ENCODE measurements at regions not wholly inside any gene's neighbourhood (a gene's known extent, or its start where the extent isn't known, plus 50 kb on each side); places are given as distances from the start of the nearest gene placed in this dataset.
"Not testable (repeated sequence)": the region's sequence is repeated elsewhere in the genome, so short reads cannot be mapped to it uniquely, and the experiment has no call there.

DNA sequence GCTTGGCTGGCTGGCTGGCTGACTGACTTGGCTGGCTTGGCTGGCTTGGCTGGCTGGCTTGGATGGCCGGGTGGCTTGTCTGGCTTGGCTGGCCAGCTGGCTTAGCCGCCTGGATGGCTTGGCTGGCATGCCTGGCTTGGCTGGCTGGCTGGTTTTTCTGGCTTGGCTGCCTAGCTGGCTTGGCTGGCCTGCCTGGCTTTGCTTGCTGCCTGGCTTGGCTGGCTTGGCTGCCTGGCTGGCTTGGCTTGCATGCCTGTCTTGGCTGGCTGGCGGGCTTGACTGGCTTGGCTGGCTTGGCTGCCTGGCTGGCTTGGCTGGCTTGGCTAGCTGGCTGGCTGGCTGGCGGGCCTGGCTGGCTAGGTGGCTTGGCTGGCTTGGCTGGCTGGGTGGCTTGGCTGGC, 2830.5 kb downstream of the RPIA start:
- H3K36me3 ChIP-seq; H3K27me3 ChIP-seq; H3K4me3 ChIP-seq; H3K9me3 ChIP-seq; H3K27ac ChIP-seq; H3K4me1 ChIP-seq; DNase-seq (ENCODE audit: low spot score): not testable (repeated sequence)

DNA sequence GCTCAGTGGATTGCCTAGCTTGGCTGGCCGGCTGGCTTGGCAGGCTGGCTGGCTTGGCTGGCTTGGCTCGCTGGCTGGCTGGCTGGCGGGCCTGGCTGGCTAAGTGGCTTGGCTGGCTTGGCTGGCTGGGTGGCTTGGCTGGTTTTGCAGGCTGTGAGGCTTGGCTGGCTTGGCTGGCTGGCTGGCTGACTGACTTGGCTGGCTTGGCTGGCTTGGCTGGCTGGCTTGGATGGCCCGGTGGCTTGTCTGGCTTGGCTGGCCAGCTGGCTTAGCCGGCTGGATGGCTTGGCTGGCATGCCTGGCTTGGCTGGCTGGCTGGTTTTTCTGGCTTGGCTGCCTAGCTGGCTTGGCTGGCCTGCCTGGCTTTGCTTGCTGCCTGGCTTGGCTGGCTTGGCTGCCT, 2831.4 kb downstream of the RPIA start:
- not testable (repeated sequence) for H3K9me3 ChIP-seq; H3K27me3 ChIP-seq; H3K36me3 ChIP-seq; DNase-seq (ENCODE audit: low spot score); H3K4me1 ChIP-seq; H3K4me3 ChIP-seq; H3K27ac ChIP-seq

DNA sequence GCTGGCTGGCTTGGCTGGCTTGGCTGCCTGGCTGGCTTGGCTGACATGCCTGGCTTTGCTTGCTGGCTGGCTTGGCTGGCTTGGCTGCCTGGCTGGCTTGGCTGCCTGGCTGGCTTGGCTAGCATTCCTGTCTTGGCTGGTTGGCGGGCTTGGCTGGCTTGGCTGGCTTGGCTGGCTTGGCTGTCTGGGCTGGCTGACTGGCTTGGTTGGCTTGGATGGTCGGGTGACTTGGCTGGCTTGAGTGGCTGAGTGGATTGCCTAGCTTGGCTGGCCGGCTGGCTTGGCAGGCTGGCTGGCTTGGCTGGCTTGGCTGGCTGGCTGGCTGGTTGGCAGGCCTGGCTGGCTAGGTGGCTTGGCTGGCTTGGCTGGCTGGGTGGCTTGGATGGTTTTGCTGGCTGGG, 2832.3 kb downstream of the RPIA start:
- DNase-seq (ENCODE audit: low spot score), result not testable (repeated sequence)

DNA sequence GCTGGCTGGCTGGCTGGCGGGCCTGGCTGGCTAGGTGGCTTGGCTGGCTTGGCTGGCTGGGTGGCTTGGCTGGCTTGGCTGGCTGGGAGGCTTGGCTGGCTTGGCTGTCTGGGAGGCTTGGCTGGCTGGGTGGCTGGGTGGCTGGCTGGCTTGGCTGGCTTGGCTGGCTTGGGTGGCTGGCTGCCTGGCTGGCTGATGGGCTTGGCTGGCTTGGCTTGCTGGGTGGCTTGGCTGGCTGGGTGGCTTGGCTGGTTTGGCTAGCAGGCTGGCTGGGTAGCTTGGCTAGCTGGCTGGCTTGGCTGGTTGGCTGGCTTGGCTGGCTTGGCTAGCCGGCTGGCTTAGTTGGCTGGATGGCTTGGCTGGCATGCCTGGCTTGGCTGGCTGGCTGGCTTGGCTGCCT, 2834.1 kb downstream of the RPIA start:
- DNase-seq (ENCODE audit: low spot score); H3K9me3 ChIP-seq; H3K4me1 ChIP-seq; H3K36me3 ChIP-seq; H3K4me3 ChIP-seq; H3K27ac ChIP-seq; H3K27me3 ChIP-seq: not testable (repeated sequence)

More for the DNA sequence above, 2832.3 kb downstream of the RPIA start:
- not testable (repeated sequence) for H3K27ac ChIP-seq, H3K4me3 ChIP-seq, H3K9me3 ChIP-seq, H3K4me1 ChIP-seq, H3K27me3 ChIP-seq, H3K36me3 ChIP-seq

DNA sequence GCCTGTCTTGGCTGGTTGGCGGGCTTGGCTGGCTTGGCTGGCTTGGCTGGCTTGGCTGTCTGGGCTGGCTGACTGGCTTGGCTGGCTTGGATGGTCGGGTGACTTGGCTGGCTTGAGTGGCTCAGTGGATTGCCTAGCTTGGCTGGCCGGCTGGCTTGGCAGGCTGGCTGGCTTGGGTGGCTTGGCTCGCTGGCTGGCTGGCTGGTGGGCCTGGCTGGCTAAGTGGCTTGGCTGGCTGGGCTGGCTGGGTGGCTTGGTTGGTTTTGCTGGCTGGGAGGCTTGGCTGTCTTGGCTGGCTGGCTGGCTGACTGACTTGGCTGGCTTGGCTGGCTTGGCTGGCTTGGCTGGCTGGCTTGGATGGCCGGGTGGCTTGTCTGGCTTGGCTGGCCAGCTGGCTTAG, 2834.6 kb downstream of the RPIA start:
- H3K4me1 ChIP-seq; DNase-seq (ENCODE audit: low spot score); H3K4me3 ChIP-seq; H3K9me3 ChIP-seq; H3K36me3 ChIP-seq; H3K27ac ChIP-seq; H3K27me3 ChIP-seq: not testable (repeated sequence)

DNA sequence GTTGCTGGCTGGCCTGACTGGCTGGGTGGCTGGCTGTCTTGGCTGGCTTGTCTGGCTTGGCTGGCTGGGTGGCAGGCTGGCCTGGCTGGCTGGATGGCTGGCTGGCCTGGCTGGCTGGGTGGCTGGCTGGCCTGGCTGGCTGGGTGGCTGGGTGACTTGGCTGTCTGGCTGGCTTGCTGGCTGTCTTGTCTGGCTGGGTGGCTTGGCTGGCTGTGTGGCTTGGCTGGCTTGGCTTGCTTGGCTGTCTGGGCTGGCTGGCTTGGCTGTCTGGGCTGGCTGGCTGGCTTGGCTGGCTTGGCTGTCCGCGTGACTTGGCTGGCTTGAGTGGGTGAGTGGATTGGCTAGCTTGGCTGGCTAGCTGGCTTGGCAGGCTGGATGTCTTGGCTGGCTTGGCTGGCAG, 2835.6 kb downstream of the RPIA start:
- not testable (repeated sequence) for DNase-seq (ENCODE audit: low spot score); H3K36me3 ChIP-seq; H3K27me3 ChIP-seq; H3K4me3 ChIP-seq; H3K27ac ChIP-seq; H3K4me1 ChIP-seq; H3K9me3 ChIP-seq

DNA sequence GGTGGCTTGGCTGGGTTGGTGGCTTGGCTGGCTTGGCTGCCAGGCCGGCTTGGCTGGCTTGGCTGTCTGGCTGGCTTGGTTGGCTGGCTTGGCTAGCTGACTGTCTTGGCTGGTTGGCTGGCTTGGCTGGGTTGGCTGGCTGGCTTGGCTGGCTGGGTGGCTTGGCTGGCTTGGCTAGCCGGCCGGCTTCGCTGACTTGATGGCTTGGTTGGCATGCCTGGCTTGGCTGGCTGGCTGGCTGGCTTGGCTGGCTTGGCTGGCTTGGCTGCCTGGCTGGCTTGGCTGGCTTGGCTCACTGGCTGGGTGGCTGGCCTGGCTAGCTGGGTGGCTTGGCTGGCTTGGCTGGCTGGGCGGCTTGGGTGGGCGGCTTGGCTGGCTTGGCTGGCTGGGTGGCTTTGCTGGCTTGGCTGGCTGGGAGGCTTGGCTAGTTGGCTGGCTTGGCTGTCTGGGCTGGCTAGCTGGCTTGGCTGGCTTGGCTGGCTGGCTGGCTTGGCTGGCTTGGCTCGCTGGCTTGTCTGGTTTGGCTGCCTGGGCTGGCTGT, 2836.1 kb downstream of the RPIA start:
- H3K27me3 ChIP-seq; DNase-seq (ENCODE audit: low spot score); H3K4me1 ChIP-seq; H3K9me3 ChIP-seq; H3K27ac ChIP-seq; H3K4me3 ChIP-seq; H3K36me3 ChIP-seq: not testable (repeated sequence)

DNA sequence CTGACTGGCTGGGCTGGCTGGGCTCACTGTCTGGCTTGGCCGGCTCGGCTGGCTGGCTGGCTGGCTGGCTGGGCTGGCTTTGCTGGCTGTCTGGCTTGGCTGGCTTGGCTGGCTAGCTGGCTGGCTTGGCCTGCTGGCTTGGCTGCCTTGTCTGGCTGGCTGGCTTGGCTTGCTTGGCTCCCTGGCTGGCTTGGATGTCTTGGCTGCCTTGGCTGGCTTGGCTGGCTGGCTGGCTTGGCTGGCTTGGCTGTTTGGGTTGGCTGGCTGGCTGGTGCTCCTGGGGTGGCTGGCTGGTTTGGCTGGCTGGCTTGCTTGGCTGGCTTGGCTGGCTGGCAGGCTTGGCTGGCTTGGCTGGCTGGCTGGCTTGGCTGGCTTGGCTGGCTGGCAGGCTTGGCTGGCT, 2836.9 kb downstream of the RPIA start:
- H3K4me3 ChIP-seq; DNase-seq (ENCODE audit: low spot score); H3K36me3 ChIP-seq; H3K4me1 ChIP-seq; H3K27me3 ChIP-seq; H3K27ac ChIP-seq; H3K9me3 ChIP-seq: not testable (repeated sequence)

DNA sequence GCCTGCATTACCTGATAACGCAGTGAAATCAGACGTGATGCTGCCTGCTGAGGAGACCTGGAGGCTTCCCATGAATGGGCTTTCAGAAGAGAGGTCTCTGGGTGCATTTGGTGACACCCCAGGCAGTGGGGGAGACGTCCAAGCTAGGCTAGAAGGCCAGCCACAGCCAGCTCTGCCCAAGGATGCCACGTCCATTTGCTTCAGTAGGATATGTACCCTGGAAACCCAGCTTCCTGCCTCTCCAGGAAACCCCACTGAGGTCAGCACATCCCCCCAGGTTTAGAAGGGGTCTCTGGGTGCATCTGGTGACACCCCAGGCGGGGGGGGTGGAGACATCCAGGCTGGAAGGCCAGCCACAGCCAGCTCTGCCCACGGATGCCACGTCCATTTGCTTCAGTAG, 2844.6 kb downstream of the RPIA start:
- H3K27me3 ChIP-seq; H3K27ac ChIP-seq; H3K36me3 ChIP-seq; H3K4me3 ChIP-seq; DNase-seq (ENCODE audit: low spot score); H3K9me3 ChIP-seq; H3K4me1 ChIP-seq: not testable (repeated sequence)

DNA sequence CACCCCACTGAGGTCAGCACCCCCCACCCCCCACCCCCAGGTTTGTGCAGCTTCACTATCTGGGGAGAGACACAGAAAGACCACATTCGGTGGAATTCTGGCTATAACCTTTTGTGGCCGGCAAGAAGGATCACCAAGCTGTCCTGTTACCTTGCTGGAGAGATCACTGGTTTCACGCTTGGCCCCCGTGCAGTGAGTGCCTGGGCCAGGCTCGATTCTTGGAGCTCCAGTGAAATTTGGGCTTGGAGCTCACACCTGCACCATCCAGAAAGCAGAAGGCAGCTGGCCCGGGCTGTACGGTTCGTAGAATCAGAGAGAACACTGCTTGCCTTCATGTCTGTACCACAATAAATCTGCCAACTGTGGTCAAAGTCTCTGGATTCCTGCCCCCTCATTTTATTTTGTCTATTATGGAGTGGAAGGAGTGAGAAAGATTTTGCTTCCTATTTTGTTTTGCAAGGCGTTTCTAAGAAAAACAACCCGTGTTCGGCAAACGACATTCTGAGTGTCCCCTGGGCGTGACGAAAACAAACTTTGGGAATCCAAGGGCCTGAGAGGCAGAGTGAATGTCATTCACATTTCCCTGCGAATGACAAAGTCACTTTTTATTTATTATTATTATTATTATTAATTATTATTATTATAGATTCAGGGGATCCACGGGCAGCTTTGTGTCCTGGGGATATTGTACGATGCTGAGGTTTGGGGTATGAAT, 2845.2 kb downstream of the RPIA start:
- H3K27ac ChIP-seq; DNase-seq (ENCODE audit: low spot score); H3K4me3 ChIP-seq; H3K4me1 ChIP-seq; H3K27me3 ChIP-seq; H3K36me3 ChIP-seq; H3K9me3 ChIP-seq: not testable (repeated sequence)

DNA sequence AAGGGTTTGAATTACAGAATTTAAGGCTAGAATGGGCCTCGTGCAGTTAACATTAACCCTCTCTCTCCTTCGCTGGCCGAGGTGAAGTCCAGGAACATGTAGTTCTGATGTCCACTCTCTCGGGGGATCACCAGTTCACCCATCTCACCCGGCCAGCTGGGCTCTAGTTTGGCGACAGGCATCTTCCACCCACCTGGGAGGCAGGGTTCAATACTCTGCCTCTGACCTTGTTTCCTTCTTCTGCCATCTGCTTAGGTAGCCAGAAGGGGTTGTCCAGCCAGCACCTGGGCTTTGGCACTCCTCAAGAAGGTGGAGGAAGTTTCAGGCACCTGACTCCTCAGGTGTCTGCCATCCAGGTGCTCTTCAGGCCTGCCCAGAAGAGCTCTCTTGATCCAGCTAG, 2857.8 kb downstream of the RPIA start:
- H3K4me3 ChIP-seq, H3K9me3 ChIP-seq, H3K27me3 ChIP-seq, H3K27ac ChIP-seq, H3K36me3 ChIP-seq, H3K4me1 ChIP-seq: not testable (repeated sequence)
- DNase-seq (ENCODE audit: low spot score), result peak; percentile 55

DNA sequence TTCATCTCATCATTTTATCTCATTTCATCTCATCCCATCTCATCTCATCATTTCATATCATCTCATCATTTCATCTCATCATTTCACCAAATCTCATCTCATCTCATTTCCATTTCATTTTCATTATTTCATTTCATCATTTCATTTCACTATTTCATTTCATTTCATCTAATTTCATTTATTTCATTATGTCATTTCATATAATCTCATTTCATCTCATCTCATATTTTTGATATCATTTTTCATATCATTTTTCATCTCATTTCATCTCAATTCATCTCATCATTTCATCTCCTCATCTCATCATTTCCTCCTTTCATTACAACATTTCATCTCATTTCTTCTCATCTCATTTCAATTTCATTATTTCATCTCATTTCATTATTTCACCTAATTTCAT, 2866.8 kb downstream of the RPIA start:
- not testable (repeated sequence) for H3K4me3 ChIP-seq; DNase-seq (ENCODE audit: low spot score); H3K4me1 ChIP-seq; H3K9me3 ChIP-seq; H3K36me3 ChIP-seq; H3K27ac ChIP-seq; H3K27me3 ChIP-seq

DNA sequence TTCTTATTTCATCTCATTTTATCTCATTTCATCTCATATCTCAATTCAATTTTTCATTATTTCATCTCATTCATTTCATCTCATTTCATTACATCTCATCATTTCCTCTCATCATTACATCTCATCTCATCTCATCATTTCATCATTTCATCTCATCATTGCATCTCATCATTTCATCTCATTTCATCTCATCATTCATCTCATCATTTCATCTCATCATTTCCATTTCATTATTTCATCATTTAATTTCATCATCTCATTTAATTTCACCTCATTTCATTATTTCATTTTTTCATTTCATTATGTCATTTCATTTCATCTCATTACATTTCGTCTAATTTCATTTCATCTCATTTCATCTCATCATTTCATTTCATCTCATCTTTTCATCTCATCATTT, 2867.8 kb downstream of the RPIA start:
- not testable (repeated sequence) for H3K9me3 ChIP-seq; H3K27me3 ChIP-seq; H3K4me1 ChIP-seq; H3K4me3 ChIP-seq; H3K27ac ChIP-seq; DNase-seq (ENCODE audit: low spot score); H3K36me3 ChIP-seq

DNA sequence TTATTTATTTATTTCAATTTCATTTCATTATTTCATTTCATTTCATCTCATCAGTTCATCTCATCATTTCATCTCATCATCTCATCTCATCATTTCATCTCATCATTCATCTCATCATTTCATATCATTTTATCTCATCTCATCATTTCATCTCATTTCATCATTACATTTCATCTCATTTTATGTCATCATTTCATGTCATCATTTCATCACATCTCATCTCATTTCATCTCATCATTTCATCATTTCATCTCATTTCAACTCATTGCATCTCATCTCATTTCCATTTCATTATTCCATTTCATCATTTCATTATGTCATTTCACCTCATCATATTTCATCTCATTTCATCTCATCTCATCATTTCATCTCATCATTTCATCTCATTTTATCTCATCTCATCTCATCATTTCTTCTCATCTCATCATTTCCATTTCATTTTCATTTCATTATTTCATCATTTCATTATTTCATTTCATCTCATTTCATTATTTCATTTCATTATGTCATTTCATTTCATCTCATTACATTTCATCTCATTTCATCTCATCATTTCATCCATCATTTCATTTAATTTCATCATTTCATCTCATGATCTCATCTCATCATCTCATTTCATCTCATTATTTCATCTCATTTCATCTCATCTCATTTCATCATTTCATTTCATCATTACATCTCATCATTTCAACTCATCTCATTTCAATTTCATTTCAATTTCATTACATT, 2868.6 kb downstream of the RPIA start:
- H3K36me3 ChIP-seq; DNase-seq (ENCODE audit: low spot score); H3K27me3 ChIP-seq; H3K4me1 ChIP-seq; H3K4me3 ChIP-seq; H3K27ac ChIP-seq; H3K9me3 ChIP-seq: not testable (repeated sequence)

DNA sequence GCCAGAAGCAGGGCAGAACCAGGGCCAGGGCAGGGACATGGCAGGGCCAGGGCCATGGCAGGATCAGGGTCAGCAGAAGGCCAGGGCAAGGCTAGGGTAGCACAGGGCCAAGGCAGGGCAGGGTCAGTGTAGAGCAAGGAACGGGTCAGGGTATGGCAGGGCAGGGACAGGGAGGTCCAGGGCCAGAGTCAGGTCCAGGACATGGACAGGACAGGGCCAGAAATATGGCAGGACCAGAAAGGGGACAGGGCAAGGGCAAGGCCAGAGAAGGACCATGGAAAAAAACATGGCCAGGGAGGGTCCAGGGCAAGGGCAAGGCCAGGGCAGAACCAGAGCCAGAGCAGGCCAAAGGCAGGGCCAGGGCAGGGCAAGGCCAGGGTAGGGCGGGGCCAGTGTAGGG, 2870.7 kb downstream of the RPIA start:
- not testable (repeated sequence) for H3K27ac ChIP-seq; H3K9me3 ChIP-seq; H3K27me3 ChIP-seq; H3K4me3 ChIP-seq; DNase-seq (ENCODE audit: low spot score); H3K36me3 ChIP-seq; H3K4me1 ChIP-seq

All from right atrium auricular region (tissue), 2 donors.